NCI-H82 (cell line): ENCODE measurements at regions not wholly inside any gene's neighbourhood (a gene's known extent, or its start where the extent isn't known, plus 50 kb on each side); places are given as distances from the start of the nearest gene placed in this dataset.

Source experiments
- DNase-seq: peaks from one replicate; lab custom pipeline; 2025; lab: John Stamatoyannopoulos, UW

DNA sequence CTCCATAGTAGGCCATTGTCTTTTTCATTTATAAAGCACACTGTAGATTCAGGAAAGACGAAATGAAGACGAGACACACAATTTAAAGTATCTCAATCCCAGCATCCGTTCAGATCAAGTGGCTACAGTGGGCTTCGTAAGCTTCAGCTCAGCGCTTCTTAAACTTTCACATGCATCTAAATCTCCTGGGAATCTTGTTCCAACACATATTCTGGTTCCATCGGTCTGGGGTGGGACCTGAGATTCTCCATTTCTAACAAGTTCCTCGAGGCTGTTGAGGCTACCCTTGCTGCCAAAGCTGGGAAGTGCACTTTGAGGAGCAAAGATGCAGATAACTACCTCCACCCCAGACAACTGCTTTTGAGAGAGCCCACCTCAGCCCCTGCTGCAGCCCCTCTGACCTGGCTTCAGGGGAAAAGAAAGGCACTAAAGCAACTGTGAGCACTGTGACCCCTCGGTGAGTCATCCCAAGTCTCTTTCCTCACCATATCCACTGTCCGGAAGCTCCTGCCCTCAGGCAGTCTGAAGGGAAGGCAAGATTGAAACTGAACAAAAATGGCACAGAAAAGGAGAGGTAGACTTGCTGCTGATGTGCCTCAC is 201.1 kb upstream of the FBXO11 start:
- peak; percentile 15 for DNase-seq

DNA sequence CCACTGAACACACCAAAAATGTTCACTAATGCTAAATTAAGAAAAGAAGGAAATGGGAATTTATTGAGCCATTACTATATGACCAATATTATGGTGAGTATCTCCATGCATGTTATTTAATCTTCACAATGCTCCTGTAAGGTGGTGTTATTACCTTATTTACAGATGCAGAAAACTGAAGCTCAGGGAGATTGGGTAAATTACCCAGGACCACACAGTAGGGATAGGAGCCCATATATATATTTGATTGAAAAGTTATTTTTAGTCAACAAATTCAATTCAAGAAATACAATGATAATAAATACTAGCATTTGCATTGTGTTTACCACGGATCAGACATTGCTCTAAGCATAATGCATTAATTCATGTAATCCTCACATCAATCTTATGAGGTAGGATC is 202.2 kb upstream of the FBXO11 start:
- no peak for DNase-seq

DNA sequence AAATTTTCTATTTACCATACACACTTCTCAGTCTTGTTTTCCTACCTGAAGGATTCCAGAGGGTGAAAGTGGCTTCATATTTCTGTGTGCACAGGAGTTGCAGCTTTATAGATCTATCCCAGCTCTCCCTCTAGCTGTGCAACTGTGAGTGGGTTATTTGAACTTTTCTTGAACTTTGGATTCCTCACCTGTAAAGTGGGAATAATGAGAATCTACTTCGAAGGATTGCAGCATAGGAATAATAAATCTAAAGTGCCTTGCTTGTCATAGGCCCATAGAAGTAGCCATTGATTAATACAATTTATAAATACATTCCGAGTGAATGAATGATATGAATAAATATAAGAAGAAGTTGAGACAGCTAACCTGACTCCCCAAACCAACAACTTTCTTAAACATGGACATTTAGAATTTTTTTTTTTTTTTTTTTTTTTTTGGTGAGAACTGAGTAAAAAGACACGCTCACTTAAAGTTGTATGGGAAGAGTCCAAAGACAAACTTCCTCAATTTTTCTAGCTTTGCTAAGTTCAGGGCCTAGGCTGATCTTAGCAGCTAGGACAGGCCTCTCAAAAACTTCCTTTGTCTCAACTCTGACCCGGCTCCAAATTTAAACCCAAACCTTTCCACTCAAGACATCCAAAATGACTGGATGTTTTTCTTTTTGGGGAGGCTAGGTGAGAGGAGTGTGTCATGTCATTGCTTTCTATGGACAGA is 203.3 kb upstream of the FBXO11 start:
- DNase-seq, result no peak

DNA sequence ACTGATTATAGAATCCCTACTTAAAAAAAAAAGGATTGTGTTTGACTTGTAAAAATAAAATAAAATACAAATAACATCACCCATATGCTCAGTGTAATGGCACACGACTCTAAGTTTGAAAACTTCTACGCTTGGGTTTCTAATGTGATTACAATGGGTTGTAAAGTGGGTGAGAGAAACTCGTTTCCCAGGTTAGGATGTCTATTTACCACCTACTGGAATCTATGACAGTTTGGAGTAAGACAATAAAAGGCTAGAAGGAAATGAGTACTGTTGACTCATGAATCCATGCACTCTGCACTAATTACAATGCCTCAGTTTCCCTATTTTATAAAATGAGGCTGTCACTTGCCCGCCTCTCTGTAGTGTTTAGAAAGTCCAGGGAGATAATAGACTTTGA is 204.0 kb upstream of the FOXN2 start:
- no peak for DNase-seq

DNA sequence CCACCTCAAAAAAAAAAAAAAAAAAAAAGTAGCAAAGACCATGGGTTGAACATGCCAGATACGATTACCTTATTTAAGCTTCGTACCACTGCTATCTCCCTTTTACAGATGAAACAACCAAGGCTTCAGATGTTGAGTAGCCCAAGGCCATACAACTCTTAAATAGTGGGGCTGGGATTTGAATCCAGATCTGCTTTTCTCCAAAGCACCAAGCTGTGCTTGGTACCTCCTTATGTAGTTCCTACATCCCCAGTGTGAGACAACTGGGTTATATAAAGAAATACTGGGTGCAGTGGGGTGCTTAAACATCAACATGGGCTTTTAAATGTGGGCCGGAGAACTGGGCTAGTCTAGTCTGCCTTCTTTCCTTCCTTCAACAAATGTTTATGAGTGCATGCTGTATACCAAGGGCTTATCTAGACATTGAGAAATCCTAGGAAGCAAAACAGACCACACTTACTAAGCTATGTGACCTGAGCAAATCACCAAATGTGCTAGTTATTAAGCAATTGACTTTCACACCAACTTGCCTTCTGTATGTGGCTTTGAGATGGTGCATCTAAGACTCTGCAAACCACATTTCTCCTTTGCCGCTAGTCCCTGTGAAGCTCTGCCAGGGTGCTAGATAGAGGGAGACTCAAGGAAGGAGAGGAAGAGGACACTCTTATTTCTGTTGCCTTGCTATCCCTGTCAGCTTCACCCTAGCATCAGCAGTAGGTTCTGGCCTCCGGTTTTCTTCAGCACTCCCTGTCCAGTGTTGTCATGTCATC is 201.4 kb upstream of the FOXN2 start:
- DNase-seq, result no peak

DNA sequence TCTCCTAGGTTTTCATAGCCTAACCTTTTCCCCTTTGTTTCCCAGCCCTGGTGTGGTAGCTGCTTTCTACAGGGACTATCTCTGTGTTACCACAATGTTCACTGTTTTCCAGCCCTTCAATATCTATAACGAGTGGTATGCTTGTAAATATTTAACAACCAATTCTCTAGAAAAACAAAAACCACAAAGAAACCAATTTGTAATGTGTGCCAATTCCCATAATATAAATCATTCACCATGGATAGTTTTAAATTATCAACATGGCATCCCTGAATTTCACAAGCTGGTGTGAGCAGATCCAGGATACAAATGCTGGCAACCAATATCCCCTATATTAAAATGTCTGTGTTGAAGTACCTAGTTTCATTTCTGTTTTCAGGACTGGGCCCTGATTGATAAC is 200.7 kb upstream of the FOXN2 start:
- DNase-seq, result no peak

DNA sequence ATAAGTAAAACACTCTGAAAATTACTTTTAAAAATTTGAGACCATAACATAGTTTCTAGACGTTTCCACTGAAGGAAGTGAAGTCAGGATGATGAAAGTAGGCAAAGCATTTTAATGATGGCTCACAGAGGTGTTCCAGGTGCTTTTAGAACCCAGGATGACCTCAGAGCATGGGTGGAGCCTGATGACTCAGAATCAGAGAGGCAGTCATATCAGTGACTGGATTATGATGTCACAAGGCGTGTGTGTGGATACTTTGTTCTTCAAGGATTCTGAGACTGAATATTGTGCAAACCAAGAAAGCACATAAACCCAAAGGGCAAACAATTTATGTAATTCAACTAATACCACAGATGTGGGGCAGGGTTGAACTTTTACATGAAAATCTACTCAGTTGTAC is 200.2 kb upstream of the FOXN2 start:
- DNase-seq, result peak; percentile 30

DNA sequence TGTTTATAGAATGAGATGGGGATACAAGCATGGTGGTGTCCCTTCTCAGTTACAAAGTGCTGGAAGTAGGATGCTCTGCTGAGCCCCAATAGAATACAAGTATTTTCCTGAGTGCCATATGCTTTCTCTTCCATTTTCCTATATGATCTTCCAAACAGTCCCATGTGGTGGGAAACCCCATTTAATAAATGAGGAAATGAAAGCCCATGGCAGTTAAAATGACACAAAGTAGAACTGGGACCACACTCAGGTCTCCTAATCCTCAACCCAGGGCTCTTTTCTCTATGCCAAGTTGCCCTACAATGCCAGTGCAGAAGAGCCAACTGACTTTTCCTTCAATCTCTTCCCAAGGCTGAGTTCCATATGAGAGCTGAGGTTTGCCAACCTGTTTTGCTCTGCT is 198.0 kb upstream of the FOXN2 start:
- DNase-seq, result no peak

DNA sequence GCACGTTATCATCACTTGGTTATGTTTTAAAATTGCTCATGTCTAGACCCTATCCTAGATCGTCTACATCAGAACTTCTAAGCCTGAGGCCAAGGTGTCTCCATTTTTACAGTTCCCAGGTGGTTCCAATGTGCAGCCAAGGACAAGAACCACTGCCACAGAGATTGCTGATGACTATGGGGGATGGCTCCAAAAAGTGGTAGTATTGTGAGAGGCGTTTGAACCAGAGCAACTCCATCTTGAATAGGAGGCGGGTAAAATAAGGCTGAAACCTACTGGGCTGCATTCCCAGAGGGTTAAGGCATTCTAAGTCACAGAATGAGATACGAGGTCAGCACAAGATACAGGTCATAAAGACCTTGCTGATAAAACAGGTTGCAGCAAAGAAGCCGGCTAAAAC is 195.6 kb upstream of the FOXN2 start:
- DNase-seq, result no peak

DNA sequence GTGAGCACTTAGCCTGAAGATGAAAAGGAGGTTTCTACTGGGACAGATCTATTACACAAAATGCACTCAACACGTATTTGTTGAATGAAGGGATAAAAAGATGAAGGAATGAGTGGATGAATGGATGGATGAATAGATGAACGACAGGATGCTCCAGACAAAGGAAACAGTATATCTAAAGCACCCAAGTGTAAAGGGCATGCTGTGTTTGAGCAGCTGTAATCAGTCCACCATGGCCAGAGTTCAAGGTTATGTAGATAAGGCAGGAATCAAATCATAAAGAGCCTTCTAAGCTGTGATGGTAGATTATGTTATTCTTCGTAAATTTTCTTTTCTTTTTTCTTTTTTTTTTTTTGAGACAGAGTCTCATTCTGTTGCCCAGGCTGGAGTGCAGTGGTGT is 194.4 kb upstream of the FOXN2 start:
- DNase-seq, result no peak

DNA sequence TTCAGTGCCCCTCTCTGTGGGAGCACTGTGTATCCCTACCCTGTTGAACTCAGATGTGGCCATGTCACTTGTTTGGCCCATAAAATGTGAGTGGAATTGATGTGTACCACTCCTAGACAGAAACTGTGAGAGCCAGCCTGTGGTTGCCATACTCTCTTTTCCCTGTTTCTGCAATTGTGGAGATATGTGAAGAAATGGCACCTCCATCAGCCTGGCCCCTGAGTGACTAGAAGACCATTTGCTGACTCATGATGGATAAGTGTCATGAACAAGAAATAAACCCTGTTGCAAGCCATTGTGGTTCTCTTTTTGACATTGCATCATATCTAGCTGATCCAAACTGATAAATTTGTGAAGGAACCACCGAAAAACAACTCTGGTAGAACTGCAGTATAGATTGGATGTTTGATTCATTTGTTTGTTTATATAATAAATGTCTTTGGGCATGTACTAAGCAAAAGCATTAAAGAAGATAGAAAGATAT is 193.7 kb upstream of the FOXN2 start:
- DNase-seq, result no peak

DNA sequence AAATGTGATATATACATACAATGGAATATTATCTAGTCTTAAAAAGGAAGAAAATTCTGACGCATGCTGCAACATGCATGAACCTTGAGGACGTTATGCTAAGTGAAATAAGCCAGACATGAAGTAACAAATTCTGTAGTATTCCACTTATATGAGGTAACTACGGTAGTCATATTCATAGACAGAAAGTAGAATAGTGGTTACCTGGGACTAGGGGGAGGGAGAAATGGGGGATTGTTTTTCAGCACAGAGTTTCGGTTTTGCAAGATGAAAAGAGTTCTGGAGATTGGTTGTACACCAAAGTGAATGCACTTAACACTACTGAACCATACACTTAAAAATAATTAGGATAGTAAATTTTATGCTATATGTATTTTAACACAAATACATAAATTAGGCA is 192.3 kb upstream of the FOXN2 start:
- no peak for DNase-seq

DNA sequence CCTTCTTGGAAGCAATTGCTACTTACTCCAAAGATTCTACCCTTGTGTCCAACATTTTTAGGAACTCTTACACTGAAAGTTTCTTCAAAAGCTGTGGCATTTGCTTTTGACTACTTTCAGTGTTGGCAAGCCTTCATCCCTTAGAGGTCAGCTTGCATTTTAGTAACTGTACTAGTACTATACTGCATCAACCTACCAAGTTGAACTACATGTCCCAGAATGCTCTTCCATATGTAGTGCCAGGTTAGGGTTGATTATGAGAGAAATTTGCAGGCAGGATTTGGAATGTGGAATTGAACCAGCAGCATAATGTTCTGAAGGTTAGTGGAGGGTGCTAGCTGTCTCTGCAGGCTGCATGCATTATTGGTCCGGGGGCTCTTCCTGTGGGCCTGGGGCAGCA is 189.9 kb upstream of the FOXN2 start:
- no peak for DNase-seq

DNA sequence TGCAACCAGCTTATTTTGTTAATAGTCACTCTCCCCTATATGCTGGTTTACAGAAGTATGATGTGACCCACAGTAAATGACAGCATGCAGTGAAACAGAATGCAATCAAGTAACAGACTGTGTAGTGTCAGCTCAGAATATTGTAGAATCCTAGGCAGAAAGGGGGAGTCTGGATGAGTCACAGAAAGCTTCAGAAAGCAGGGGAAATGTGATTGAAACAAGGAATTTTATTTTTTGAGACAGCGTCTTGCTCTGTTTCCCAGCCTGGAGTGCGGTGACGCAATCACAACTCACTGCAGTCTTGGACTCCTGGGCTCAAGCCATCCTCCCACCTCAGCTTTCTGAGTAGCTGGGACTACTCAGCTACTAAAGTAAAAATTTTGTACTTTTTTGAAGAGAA is 188.3 kb upstream of the FOXN2 start:
- DNase-seq, result no peak

DNA sequence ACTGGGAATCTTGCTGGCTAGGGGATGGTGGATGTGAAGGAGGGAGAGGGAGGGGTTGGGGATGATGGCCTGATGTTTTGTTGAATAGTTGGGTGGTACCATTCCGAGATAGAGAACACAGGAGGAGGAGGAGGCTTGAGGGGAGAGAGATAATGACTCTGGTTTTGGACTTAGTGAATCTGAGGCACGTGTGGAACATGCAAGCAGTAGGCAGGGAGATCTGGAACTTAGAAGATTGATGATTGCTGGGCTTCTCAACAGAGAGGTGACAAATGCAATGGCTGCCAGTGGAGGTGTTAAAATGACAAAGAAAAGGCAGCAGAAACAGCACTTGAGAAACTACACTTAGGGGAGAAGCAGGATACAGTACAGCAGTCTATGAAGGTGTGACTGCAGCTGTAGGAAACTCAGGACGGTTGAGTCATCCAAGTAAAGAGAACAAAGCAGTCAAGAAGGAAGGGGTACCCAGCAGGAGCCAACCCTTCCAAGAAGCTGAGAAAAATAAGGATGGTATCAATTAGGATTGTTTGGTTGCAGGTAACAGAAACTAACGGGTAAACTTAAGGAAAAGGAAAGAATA is 186.8 kb upstream of the FOXN2 start:
- DNase-seq, result no peak

DNA sequence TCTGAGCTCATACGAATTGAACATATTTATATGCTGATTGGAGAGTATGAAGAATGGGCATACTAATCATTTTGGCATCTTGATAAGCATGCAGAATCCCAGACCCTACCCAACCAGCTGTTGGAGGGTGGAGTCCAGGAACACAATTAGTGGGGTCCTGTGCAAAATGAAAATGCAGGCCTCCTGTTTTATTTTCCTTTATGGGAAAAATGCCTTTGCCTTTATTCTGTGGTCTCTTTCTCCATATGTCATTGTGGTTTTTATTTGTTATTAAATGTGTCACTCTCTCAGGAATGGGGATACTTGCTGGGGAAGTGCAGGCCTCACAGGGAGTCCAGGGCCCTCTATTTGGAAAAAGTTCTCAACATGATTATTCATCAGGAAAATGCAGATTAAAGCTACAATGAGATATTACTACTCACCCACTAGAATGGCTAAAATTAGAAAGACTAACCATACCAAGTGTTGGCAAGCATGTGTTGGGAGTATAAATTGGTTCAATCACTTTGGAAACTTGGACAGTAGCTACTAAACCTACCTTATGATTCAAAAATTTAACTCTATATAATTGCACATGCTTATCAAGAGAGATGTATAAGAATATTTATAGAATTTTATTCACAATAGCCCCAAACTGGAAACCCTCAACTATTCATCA is 185.1 kb upstream of the FOXN2 start:
- no peak for DNase-seq

DNA sequence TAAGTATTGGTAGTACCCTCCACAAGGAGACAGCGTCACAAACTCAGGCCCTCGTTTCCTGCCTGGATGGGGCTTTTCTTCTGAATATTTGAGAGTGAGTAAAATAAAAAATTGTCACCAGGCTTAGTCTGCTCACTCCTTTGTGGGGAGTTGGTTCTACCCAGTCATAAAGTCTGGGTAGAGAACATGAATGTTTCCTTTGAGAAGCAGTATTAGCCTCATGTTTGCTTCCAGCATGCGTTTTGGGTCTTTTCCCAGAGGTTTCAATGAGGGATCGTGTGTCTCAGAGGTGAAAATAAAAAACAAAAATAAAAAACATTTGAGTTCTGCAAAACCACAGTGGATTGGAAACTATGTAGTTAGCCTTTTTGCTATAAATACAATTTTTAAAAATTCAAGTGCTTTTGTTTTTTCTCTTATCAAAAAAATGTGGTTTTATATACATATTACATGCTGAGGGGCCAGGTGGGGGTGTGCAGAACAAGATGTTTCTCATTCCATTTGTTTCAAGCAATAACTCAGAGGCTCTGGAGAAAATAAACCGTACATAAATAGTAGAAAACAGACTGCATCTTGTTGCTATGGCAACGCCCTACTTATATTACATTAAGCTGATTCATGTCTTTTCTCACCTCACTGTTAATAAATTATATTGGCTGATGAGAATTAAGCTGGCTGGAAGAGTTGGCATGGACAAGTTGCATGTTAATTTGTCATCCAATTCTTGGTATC is 182.8 kb upstream of the FOXN2 start:
- peak; percentile 67 for DNase-seq

DNA sequence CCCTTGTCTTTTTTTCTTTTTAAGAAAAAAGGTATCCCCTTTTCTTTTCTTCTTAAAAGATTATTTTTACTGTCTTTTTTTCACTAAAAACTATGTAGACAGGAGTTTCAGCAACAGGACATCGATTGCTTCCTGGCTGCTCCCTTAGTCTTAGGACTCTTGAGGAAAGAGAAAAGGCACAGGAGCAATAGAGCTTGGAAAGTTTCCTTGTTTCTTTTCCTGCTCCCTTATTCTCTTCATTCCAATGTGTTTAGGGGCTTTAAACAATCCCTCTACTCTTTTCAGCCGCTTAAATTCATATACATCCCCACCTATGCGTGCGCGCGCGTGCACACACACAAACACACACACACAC is 182.2 kb upstream of the FOXN2 start:
- no peak for DNase-seq

DNA sequence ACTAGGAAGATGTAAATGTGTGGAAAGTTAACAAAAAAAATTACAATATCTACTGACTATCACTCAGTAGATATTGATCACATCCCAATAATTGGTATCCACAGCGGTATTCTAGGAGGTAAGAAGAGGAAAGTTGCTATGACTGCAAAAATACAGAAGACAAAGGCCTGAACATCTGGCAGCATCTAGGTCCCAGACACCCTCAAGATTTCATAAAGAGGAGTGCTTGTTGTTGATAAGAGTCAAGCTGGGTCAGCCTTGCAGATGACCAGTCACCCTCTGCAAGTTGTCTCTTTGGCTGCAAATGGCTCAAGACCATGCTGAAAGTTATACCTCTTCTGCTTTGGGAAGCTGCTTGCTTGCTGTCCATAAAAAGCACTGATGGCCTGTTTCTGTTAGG is 179.8 kb upstream of the FOXN2 start:
- no peak for DNase-seq

DNA sequence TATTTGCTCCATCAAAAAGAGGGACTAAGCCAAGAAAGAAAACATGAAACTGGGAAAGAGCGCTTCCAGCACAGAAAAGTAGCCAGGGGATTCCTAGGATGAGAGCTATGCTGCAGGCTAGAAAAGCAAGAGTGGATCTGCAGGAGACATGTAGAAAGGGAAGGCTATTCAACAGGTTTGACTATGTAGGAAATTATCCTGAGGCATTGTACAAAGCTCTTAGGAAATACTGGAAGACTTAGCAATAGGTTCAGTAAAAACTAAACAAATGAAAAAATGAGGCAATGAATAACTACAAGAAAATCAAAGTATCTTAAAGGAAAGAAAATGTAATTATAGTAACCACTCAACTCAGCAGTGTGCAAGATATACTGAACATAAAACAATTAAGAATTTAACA is 178.7 kb upstream of the FOXN2 start:
- no peak for DNase-seq

DNA sequence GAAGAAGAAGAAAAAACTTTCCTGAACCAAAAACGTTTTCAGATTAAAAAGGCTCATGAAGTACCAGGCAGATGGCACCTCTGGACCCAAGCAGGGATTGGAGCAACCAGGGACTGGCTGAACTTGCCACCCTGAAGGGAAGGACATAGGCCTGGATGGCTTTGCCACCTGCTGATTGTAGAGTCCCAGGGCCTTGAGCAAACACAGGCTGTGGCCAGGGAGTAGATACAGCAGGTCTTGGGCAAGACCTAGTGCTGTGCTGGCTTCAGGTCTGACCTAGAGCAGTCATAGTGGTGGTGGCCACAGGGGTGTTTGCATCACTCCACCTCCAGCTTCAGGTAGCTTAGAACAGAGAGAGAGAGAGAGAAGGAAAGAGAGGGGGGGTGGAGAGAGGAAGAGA is 176.7 kb upstream of the FOXN2 start:
- DNase-seq, result no peak

DNA sequence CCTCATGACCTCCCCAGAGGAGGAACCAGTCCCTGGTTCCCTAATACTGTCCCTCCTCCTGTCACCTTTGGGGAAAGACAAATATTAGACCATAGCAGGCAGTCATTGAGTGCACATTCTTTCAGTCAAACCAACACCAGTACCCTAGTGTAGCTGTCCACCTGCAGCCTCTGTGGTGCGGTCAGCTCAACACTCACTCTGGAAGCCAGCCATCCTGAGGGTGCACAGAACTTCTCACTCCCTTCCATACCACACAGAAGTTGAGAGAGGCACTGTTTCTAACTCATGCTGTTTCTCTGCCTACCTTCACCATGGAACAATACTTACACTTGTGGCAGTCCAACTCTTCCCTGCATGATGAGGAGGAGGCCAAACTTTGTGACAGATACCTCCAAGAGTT is 175.6 kb upstream of the FOXN2 start:
- no peak for DNase-seq
